ENCODE measurements at regions not wholly inside any gene's neighbourhood (a gene's known extent, or its start where the extent isn't known, plus 50 kb on each side); places are given as distances from the start of the nearest gene placed in this dataset.
A peak's percentile ranks its signal among the peaks of the same experiment; 100 is the strongest.

DNA sequence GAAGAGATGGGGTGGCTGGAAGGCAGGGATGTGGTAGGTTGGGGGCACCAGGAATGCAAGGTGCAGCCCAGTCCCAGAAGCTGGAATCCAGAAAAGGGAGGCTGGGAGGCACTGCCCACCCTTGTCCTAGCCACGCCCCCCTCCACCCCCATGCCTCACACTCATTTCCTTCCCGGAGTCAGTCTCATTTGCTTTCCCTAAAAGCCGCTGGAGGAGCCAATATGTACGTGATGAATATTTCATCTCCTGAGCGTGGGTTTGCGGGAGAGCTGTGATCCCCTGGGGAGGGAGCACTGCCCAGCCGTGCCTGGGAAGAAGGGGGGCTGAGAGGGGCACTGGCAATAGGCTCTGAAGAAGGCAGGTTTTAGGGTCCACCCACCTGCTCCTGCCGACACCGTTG, 124.5 kb upstream of the LHX1 start:
- no peak for TF ChIP-seq TAF1 (IDR thresholded peaks at IDR 0.05; ENCODE audit: borderline replicate concordance, low read depth, low read length)
- TF ChIP-seq POLR2AphosphoS5 (IDR thresholded peaks at IDR 0.05; ENCODE audit: low read depth, low read length) = no peak
- TF ChIP-seq POLR2A (IDR thresholded peaks at IDR 0.05; ENCODE audit: low read depth, low read length) = no peak
- no peak for DNase-seq (ENCODE audit: insufficient read length)
- no peak for FAIRE-seq

DNA sequence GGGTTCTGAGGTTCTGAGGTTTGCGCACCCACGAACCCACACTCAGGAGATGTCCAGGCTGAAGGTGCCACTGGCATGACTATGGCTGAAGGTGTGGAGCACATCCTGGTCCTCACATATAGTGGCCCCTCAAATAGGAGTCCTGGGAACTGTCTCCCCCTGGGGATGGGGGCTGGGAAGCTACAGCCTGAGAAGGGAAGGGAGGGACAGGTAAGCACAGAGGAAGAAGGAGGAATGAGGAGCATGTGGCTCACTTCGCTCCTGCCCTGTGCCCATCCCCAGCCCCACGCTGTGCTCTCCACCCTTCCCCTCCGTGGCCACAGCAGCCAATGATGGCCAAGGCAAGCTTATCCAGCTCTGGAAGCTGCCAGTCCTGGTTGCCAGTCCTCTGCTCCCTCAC, 123.9 kb upstream of the LHX1 start:
- TF ChIP-seq POLR2A (IDR thresholded peaks at IDR 0.05; ENCODE audit: low read depth, low read length) = no peak
- no peak for TF ChIP-seq TAF1 (IDR thresholded peaks at IDR 0.05; ENCODE audit: borderline replicate concordance, low read depth, low read length)
- no peak for TF ChIP-seq POLR2AphosphoS5 (IDR thresholded peaks at IDR 0.05; ENCODE audit: low read depth, low read length)
- no peak for FAIRE-seq
- DNase-seq (ENCODE audit: insufficient read length) = no peak

DNA sequence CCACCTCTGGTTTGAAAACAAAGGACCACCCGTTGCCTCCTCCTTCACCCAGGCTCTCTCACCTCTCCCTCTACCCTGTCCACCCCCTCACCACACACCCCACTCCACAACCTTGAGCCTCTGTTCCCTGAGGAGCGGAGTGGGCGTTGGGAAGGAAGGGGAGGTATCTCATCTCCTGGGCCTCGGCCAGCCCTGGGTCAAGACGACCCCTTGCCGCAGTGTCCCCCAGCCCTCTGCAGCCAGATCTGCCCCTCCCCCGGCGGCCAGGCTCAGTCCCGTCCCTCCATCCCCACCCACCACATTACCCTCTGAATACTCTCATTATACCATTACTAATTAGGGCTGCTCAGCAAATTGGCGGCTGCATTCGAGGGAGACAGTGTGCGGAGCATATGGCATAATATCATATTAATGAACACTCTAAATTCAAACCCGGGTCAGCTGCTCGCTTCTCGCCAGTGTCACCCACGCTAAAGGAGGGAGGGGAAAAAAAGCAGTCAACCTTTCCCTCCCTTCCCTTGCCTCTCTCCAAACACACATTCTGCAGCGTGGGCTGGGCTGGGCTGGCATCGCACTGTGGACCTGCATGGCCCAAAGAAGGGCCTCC, 123.2 kb upstream of the LHX1 start:
- DNase-seq (ENCODE audit: insufficient read length) (no peak), FAIRE-seq (no peak)
- TF ChIP-seq TAF1 (IDR thresholded peaks at IDR 0.05; ENCODE audit: borderline replicate concordance, low read depth, low read length) (no peak), POLR2AphosphoS5 (IDR thresholded peaks at IDR 0.05; ENCODE audit: low read depth, low read length) (no peak), POLR2A (IDR thresholded peaks at IDR 0.05; ENCODE audit: low read depth, low read length) (no peak)

DNA sequence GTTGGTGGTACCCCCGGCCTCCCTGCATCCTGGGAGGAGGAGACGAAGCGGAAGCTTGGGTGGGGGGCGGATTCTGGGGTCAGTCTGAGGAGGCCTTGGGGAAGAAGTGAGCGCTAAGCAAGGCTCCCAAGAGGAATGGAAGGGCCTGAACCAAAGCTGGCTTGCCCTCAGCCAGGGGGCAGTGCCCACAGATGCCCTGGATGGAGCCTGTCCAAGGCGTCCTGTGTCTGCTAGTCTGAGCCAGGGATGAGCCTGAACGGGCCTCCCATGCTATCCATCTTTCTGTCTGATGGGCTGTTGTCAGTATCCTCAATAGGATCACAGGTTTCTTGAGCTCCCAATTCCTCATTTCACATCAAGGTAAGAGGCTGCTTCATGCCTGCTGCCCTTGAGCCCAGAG, 122.3 kb upstream of the LHX1 start:
- no peak for DNase-seq (ENCODE audit: insufficient read length)
- no peak for FAIRE-seq
- no peak for TF ChIP-seq POLR2AphosphoS5 (IDR thresholded peaks at IDR 0.05; ENCODE audit: low read depth, low read length)

DNA sequence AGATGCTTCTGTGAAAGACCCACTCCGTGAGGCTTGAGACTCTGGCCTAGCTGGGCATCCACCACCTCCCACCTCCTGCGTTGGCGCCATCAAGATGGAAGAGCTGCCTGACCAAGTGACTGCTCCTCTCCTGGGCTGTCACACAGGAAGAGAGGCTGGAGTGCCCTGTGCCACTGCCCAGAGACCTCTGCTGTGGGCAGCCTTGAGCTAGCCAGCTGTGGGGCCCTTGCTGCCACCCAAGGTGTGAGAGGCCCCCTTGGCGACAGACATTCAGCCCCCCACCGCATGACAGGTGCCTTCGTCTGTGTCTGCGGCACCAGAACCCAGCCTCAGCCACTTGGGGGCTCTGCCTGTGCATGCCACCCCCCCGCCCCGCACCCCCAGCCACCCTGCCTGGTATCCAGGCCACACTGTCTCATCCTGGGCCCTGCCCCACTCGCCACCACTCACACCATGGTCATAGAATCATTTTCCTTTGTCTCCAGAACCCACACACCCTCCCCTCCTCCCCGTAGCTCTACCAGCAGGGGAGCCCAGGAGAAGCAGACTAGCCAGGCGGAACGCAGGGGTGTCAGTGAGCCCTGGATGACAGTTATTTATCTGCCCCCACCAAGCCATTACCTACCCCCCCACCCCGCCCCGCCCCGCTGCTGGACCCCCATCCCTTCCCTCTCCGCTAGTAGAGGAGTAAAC, 120.9 kb upstream of the LHX1 start:
- FAIRE-seq (no peak), DNase-seq (ENCODE audit: insufficient read length) (no peak)
- TF ChIP-seq POLR2A (IDR thresholded peaks at IDR 0.05; ENCODE audit: low read depth, low read length) (no peak), POLR2AphosphoS5 (IDR thresholded peaks at IDR 0.05; ENCODE audit: low read depth, low read length) (no peak), TAF1 (IDR thresholded peaks at IDR 0.05; ENCODE audit: borderline replicate concordance, low read depth, low read length) (no peak)

DNA sequence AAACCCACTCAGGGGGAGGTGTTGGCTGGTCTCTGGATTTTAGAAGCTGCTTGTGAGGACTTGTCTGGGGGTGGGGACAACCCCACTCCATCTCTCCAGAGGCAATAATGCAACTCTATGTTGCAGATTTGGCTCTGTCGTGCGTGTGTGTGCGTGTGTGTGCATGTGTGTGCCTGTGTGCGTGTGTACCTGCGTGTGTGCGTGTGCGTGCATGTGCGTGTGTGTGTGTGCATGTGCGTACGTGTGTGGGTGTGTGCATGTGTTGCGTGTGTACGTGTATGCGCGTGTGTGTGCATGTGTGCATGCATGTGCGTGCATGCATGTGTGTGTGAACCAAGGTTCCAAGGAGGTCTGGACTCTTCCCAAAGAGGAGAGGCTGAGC, 120.4 kb upstream of the LHX1 start:
- DNase-seq (ENCODE audit: insufficient read length) (no peak), FAIRE-seq (no peak)
- TF ChIP-seq TAF1 (IDR thresholded peaks at IDR 0.05; ENCODE audit: borderline replicate concordance, low read depth, low read length) = no peak
- TF ChIP-seq POLR2AphosphoS5 (IDR thresholded peaks at IDR 0.05; ENCODE audit: low read depth, low read length) = peak; percentile 35; the same call in 1 of the 2 replicates
- TF ChIP-seq POLR2A (IDR thresholded peaks at IDR 0.05; ENCODE audit: low read depth, low read length) = no peak

DNA sequence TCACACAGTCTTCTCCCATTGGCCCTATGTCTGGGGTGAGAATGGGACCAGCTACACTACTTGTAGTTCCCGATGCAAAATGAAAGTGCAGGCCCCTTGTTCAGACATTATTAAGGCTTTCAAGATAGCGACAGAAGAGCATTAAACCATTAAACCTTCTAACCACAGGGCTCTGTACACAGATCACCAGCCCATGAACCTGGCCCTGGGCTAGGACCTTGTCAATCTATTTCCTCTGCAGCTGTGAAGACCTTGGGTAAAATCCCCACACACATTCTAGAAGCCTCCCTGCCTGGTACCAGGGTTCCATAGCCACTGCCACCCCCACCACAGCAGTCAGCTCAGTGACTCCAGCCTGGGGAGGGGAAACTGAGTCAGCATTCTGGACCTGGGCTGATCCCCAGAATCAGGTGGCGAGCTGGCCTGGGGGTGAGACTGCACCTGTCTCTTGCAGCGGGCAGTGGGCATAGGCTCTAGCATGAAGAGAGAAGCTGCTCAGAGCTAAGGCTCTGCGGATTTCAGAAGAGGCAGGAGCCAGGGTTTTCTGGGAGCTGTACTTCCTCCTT, 119.7 kb upstream of the LHX1 start:
- no peak for DNase-seq (ENCODE audit: insufficient read length)
- no peak for FAIRE-seq
- TF ChIP-seq POLR2A (IDR thresholded peaks at IDR 0.05; ENCODE audit: low read depth, low read length) (no peak), POLR2AphosphoS5 (IDR thresholded peaks at IDR 0.05; ENCODE audit: low read depth, low read length) (no peak), TAF1 (IDR thresholded peaks at IDR 0.05; ENCODE audit: borderline replicate concordance, low read depth, low read length) (no peak)

DNA sequence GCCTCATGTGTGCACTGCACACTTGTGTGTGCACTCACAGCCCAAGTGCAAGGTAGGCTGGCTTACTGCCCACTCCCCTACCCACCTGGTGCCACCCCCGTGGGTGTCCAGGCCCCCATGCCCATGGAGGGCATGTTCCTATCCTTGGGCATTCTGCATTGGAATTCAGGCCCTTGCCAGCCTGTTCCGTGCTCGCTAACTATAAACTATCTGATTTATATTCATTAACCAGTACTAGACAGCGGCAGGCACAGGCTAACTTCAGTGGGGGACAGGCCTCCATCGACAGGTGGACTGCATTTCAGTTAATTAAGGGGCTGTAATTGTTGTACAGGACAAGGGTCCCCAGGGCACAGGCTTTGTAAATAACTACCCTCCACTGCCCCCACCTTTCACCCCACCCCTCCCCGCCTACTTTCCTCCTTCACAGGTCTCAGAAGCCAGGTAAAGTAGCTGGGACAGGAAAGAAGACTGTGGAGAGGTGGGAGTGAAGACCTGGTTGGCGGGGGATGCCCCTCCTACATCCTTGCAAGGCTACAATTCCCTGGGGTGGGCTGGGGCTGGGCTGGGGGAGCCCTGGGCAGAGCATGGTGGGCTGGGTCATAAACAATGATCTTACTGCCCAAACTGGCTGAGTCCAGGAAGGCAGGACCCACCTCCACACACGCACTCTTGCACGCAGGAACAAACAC, 119.0 kb upstream of the LHX1 start:
- FAIRE-seq = no peak
- DNase-seq (ENCODE audit: insufficient read length) = no peak
- TF ChIP-seq POLR2A (IDR thresholded peaks at IDR 0.05; ENCODE audit: low read depth, low read length) = no peak
- no peak for TF ChIP-seq TAF1 (IDR thresholded peaks at IDR 0.05; ENCODE audit: borderline replicate concordance, low read depth, low read length)

DNA sequence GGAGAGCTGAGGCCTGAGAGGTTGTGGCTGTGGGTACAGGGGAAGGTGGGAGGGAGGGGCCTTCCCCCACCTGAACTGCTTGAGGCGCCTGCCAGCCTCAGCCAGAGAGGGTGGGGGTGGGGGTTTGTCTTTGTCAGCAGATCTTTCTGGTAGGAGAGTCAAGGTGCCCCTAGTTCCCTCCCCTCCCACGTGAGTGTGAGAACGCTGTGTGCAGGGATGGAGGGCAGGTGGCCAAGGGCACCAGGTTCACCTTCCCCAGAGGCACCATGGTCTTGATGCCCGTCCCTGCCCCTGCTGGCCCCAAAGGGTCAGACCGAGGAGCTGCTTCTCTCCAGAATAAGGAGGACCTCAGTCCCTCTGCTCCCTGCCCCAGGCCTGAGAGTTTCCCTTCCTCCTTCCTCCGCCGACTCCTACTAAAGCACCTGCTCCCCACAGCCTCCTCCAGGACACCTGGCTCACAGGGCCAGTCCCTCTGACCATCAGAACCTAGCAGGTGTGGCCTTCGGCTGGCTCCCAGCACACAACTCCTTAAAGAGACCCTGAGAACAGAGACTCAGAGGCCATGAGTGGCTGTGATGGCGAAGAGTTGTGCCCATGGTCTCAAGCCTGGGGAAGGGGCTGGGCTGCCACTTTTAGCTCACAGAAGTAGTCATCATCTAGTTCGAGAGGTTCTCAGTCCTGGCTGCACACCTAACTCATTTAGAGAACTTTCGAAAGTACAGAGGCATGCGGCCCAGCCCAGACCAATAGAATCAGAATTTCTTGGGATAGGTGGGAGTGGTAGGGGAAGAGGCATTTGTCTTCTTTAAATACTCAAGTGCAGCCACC, 113.2 kb upstream of the LHX1 start:
- DNase-seq (ENCODE audit: insufficient read length) (no peak), FAIRE-seq (no peak)
- no peak for TF ChIP-seq POLR2A (IDR thresholded peaks at IDR 0.05; ENCODE audit: low read depth, low read length)
- TF ChIP-seq POLR2AphosphoS5 (IDR thresholded peaks at IDR 0.05; ENCODE audit: low read depth, low read length) = no peak
- TF ChIP-seq TAF1 (IDR thresholded peaks at IDR 0.05; ENCODE audit: borderline replicate concordance, low read depth, low read length) = no peak

DNA sequence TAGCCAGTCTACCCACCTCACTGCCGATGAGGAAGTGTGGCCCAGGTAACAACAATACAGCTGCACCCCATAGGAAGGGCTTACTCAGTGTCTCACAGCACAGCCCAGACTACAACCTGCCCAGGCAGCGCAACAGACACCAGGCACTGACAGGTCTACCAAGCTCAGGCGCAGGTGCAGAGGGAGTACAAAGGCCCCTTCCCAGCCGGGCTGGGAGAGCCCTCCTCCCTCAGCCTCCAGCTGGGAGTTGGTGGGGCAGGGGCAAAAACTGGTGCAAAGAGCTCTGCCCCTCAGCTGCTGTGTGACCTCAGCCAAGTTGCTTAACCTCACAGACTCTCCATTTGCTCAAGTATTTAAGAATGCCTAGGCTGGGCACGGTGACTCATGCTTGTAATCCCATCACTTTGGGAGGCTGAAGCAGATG, 112.6 kb upstream of the LHX1 start:
- TF ChIP-seq POLR2AphosphoS5 (IDR thresholded peaks at IDR 0.05; ENCODE audit: low read depth, low read length) = no peak
- no peak for TF ChIP-seq POLR2A (IDR thresholded peaks at IDR 0.05; ENCODE audit: low read depth, low read length)
- no peak for TF ChIP-seq TAF1 (IDR thresholded peaks at IDR 0.05; ENCODE audit: borderline replicate concordance, low read depth, low read length)
- FAIRE-seq (no peak), DNase-seq (ENCODE audit: insufficient read length) (no peak)

DNA sequence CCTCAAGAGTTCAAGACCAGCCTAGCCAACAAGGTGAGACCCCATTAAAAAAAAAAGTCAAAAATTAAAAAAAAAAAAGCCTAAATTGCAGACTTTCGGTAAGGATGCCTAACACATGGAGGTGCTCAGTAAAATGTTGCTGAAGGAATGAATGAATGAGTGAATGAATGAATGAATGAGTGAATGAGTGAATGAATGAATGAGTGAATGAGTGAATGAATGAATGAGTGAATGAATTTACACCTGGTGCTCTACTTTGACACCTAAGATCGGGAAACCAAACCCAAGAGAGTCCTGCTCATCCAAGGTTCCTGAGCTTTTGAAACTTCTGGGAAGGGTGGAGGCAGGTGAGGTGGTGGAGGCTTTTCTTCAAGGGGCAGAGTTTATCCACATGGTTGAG, 112.2 kb upstream of the LHX1 start:
- DNase-seq (ENCODE audit: insufficient read length) = no peak
- TF ChIP-seq TAF1 (IDR thresholded peaks at IDR 0.05; ENCODE audit: borderline replicate concordance, low read depth, low read length) = no peak
- TF ChIP-seq POLR2A (IDR thresholded peaks at IDR 0.05; ENCODE audit: low read depth, low read length) = no peak
- TF ChIP-seq POLR2AphosphoS5 (IDR thresholded peaks at IDR 0.05; ENCODE audit: low read depth, low read length) = no peak
- no peak for FAIRE-seq

All from GM12892 (cell line).